Liver (tissue), 3 donors: ENCODE measurements at regions not wholly inside any gene's neighbourhood (a gene's known extent, or its start where the extent isn't known, plus 50 kb on each side); places are given as distances from the start of the nearest gene placed in this dataset.

Experiments used
- CTCF ChIP-seq: fragments of 150-350 bp; IDR thresholded peaks from 2 replicates; pipeline ENCODE4 v1.5.1; 2017; ENCODE audit warnings: improper control_type of control experiment, low read depth, low read length; ENCODE audit not compliant: missing input control
- RAD21 ChIP-seq, 2 donors: IDR thresholded peaks; 2 replicates each; pipeline ENCODE4 v1.6.1; 2016; ENCODE audit warnings: antibody characterized with exemption in 2 of 2, mild to moderate bottlenecking in 2 of 2
- TF ChIP-seq, protein P1 (sequence below): IDR thresholded peaks from 2 replicates; pipeline ENCODE4 v1.6.1; 2016; ENCODE audit warnings: antibody characterized with exemption
- donor health status: healthy.
- donor health status: healthy.

GRCh38 chrX:40949071-40949470 lies 136.2 kb upstream of the USP9X start:
- TF ChIP-seq CTCF = no peak
- no peak for TF ChIP-seq RAD21 (IDR thresholded peaks at IDR 0.05)
- TF ChIP-seq, protein P1, sequence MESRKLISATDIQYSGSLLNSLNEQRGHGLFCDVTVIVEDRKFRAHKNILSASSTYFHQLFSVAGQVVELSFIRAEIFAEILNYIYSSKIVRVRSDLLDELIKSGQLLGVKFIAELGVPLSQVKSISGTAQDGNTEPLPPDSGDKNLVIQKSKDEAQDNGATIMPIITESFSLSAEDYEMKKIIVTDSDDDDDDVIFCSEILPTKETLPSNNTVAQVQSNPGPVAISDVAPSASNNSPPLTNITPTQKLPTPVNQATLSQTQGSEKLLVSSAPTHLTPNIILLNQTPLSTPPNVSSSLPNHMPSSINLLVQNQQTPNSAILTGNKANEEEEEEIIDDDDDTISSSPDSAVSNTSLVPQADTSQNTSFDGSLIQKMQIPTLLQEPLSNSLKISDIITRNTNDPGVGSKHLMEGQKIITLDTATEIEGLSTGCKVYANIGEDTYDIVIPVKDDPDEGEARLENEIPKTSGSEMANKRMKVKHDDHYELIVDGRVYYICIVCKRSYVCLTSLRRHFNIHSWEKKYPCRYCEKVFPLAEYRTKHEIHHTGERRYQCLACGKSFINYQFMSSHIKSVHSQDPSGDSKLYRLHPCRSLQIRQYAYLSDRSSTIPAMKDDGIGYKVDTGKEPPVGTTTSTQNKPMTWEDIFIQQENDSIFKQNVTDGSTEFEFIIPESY = no peak
